ENCODE measurements at regions not wholly inside any gene's neighbourhood (a gene's known extent, or its start where the extent isn't known, plus 50 kb on each side); places are given as distances from the start of the nearest gene placed in this dataset.
A peak's percentile ranks its signal among the peaks of the same experiment; 100 is the strongest.

DNA sequence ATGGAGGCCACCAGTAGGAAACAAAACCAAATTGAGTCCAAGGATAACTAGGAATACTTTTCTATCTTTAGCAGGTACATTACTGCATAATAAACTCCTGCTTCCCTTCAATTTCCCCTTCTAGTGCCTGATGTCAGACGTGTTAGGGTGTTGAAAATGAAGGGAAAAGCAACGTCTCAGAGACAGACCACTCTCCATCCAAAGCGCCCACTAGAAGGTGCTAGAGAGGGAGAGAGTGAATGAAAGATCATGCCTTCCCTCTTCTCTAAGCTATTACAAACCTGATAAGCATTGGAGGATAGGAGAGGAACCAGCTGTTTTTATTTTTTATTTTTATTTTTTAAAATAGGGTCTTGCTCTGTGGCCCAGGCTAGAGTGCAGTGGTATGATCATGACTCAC, 64.1 kb downstream of the ZNF641 start:
- in situ Hi-C loops (cut with HindIII; ENCODE audit: low pct_unique_long_range_greater_than_20kb, low sequenced_read_pairs), result no loop called here
- DNase-seq (ENCODE audit: low read depth, low spot score), result peak; percentile 53

DNA sequence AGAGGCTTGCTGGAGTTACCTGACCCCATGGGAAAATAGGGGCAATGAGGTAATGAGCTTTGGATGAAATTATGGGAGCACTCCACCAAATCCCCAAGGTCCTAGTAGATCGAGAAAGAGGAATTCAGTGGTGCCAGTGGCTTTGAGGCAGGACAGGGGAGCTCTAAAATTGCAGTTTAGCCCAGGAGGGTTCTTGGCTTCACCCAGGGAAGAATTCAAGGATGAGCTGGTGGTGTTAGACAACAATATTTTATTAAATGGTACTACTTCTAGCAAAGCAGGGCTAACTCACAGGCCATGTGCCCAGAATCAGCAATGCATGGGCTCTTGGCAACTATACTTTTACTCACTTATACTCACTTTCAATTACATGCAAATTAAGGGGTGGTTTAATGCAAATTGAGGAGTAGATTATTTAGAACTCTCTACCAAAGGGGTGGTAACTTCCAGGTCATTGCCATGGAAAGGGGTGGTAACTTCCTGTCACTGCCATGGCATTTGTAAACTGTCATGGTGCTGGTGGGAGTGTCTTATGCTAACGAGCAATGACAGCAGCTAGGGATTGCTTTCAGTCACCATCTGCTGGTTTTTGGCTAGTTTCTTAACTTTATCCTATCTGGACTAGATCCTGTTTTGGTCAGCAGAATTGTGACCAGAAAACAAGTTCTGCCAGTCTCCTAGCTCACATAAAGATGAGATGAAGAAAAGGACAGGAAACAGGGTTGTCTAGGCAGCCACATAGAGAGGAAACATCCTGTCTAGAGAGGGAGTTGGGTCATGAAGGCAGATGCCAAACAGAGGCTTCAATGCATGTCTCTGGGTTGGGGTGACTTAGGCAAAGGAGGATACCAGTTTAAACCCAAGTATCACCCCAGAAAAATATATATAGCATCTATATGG, 64.7 kb downstream of the ZNF641 start:
- in situ Hi-C loops (cut with HindIII; ENCODE audit: low pct_unique_long_range_greater_than_20kb, low sequenced_read_pairs), result no loop called here
- DNase-seq (ENCODE audit: low read depth, low spot score), result no peak

DNA sequence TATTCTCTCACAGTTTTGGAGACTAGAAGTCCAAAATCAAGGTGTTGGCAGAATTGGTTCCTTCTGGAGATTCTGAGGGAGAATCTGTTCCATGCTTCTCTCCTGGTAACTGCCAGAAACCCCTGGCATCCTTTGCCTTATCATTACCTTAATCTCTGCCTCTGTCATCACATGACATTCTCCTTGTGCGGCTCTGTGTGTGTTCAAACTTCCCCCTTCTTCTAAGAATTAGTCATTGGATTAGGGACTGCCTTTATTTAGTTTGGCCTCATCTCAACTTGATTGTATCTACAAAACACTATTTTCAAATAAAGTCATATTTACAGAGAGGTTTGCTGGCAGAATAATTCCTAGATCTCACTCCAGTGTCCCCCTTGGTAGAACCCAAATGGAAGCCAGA, 68.9 kb downstream of the ZNF641 start:
- DNase-seq (ENCODE audit: low read depth, low spot score), result no peak
- in situ Hi-C loops (cut with HindIII; ENCODE audit: low pct_unique_long_range_greater_than_20kb, low sequenced_read_pairs), result no loop called here

DNA sequence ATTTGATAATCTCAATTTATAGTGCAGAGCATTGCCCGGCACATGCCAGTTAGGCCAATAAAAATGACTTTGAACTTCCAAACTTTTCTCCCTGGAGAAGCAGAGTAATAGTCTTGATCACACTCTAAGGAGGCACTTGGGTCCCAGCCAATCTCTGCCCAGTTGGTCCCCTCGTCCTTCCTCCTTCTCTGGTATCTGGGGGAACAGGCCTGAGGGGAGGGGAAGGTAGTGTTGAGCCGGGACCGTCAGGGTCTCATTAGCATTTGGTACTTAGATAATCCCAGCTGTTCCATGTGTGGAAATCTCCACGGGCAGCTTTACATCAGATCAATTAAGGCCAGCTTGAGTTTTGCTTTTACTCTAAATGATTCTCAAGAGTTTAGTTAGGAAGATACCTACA, 70.1 kb downstream of the ZNF641 start:
- no peak for DNase-seq (ENCODE audit: low read depth, low spot score)
- in situ Hi-C loops (cut with HindIII; ENCODE audit: low pct_unique_long_range_greater_than_20kb, low sequenced_read_pairs), result no loop called here

DNA sequence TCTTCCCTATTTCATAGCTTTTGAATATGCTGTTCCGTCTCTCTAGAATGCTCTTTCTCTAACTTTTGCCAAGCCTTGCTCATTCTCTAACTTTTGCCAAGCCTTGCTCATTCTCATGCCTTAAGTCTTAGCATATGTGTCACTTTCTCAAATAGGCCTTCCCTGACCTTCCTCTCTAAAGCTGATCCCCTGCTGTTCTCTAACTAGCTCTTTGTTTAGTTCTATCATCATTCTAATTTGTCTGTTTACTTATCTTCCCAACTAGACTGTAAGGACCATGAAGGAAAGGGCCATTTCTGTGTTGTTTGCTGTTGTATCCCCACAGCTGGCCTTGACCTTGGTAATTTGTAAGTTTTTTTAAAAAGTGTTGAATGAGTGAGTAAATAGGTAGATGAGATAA, 71.1 kb downstream of the ZNF641 start:
- in situ Hi-C loops (cut with HindIII; ENCODE audit: low pct_unique_long_range_greater_than_20kb, low sequenced_read_pairs), result no loop called here
- no peak for DNase-seq (ENCODE audit: low read depth, low spot score)

DNA sequence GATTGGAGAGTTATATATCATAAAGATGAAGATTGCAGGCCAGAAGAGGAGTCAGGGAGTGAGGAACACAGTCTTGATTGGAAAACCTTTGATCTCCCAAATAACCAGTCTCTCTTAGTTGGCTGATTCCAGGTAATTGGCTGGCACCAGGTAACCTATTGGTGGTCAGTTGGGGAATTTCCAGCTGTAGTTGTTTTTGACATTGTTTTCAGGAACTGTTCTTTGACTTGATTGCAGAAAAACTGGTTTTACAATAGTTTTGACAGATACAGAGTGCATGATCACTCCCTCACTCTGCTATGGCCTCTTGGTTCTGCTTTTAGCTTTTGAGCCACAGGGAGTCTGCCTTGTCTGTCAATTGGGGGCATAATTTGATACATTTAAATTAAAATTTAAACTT, 71.6 kb downstream of the ZNF641 start:
- DNase-seq (ENCODE audit: low read depth, low spot score), result no peak
- in situ Hi-C loops (cut with HindIII; ENCODE audit: low pct_unique_long_range_greater_than_20kb, low sequenced_read_pairs), result no loop called here

DNA sequence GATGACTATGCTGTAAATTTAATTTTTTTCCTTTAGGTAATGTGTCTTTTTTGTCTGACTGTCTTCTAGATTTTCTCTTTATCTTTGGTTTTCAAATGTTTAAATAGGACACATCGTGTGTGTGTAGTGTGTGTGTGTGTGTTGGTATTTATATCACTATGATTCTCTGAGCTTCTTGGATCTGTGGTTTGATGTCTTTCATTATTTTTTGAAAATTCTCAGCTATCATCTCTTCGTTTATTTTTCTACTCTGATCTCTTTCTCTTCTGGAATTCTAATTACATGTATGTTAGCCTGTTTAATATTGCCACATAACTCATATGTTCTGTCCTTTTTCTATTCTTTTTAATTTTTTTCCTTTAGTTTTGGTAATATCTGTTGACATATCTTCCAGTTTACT, 73.5 kb upstream of the OR10AD1 start:
- DNase-seq (ENCODE audit: low read depth, low spot score), result no peak
- in situ Hi-C loops (cut with HindIII; ENCODE audit: low pct_unique_long_range_greater_than_20kb, low sequenced_read_pairs), result no loop called here

DNA sequence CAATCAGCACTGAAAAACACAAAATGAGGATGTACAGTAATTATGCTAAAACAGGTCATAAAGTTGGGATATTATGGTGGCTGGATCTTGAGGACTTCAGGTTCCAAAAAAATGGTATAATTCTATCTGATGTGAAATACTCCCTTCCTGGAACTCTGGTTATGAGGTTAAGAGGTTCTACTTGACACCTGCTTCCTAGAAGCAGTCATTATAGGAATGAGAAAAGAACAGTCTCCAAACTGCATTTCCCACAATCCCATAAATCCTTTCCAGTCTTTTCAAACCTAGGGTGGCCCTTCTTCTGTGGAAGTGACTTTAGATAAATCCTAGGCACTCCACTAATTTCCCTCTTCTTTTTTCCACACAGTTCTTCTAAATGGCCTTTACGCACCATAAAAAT, 63.7 kb upstream of the OR10AD1 start:
- in situ Hi-C loops (cut with HindIII; ENCODE audit: low pct_unique_long_range_greater_than_20kb, low sequenced_read_pairs), result no loop called here
- DNase-seq (ENCODE audit: low read depth, low spot score), result no peak

DNA sequence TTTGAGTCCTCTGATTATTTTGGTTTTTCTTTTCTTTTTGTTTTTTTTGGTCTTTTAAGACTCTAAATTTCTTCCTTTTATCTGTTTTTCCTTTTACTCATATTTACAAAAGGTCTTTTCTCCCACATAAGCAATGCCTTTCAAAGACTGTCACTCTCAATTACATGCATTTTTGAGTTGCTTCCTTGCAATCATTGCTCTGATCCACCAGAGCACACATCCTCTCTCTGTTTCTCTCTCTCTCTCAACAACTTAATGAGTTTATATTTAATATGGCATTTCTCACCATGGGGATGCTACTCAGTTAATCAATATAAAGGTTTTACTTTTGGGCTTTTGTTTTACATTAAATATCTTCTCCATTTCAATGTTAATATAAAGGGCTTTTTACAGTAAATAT, 62.7 kb upstream of the OR10AD1 start:
- in situ Hi-C loops (cut with HindIII; ENCODE audit: low pct_unique_long_range_greater_than_20kb, low sequenced_read_pairs), result no loop called here
- no peak for DNase-seq (ENCODE audit: low read depth, low spot score)

DNA sequence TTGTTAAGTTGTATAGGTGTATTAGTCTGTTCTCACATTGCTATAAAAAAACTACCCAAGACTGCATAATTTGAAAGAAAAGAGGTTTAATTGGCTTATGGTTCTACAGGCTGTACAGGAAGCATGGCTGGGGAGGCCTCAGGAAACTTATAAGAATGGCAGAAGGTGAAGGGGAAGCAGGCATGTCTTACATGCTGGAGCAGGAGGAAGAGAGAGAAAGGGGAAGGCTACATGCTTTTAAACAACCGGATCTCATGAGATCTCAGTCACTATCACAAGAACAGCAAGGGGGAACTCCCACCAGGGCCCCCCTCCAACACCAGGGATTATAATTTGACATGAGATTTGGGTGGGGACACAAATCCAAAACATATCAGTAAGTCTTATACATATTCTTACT, 60.5 kb upstream of the OR10AD1 start:
- DNase-seq (ENCODE audit: low read depth, low spot score), result no peak
- in situ Hi-C loops (cut with HindIII; ENCODE audit: low pct_unique_long_range_greater_than_20kb, low sequenced_read_pairs), result no loop called here

DNA sequence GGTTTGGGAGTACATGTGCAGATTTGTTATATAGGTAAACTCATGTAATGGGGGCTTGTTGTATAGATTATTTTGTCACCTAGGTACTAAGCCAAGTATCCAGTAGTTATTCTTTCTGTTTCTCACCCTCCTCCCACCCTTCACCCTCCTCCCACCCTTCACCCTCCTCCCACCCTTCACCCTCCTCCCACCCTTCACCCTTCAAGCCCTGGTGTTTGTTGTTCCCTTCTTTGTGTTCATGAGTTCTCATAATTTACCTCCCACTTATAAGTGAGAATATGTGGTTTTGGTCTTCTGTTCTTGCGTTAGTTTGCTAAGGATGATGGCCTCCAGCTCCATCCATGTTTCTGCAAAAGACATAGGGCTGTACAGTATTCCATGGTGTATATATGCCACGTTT, 58.7 kb upstream of the OR10AD1 start:
- in situ Hi-C loops (cut with HindIII; ENCODE audit: low pct_unique_long_range_greater_than_20kb, low sequenced_read_pairs), result no loop called here

More for the DNA sequence above, 58.7 kb upstream of the OR10AD1 start:
- DNase-seq (ENCODE audit: low read depth, low spot score), result no peak

All from SK-MEL-5 (cell line).